ENCODE measurements at regions not wholly inside any gene's neighbourhood (a gene's known extent, or its start where the extent isn't known, plus 50 kb on each side); places are given as distances from the start of the nearest gene placed in this dataset.

DNA sequence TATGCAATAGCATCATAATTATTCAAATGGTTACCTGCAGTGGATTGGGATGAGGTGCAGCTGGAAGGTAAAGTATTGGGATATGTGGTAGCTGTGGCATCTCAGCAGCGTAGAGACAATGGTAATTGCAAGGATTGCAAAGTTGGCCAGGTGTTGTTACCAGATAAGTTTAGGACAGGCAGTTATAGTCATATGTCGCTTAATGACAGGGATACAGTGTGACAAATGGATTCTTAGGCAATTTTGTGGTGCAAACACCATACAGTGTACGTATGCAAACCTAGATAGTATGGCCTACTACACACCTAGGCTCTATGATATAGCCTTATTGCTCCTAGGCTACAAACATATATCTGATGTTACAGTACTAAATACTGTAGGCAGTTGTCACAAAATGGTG, 163.5 kb upstream of the LYZL2 start:
- DNase-seq: no peak

DNA sequence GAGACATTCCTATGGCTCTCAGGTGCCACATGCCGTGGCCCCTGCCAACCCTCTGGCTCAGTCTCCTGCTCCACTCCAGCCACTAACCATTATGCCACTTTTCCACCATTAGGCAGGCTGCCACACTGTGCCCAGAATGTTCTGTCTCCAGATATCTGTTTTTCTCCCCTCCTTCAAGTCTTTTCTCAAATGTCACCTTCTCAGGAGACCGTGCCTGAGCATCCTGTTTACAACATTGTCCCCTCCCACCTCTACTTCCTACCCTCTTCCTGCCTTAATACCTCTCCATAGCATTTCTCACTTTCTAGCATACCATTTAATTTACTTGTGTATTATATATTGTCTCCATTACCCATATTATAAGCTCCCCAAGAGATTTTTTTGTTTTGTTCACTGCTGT, 162.5 kb upstream of the LYZL2 start:
- no peak for DNase-seq

DNA sequence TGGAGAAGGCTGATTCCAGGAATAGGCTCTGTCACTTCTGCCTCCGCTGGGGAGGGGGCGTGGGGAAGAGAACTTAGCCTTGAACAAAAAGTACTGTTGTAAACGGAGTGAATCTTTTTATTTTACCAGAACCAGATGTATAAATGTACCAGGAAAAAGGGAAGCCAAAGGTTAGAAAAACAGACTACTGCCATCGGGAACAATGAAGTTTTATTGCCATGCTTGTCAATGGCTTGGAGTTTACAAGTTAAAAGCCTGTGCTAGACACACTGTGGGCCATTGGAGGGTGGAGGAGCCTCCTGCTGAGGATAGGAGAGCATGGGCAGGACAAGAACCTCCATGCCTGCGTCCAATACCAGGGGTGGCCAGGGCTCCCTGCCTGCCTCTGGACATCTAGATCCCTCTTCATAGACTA, 161.7 kb upstream of the LYZL2 start:
- DNase-seq: no peak

DNA sequence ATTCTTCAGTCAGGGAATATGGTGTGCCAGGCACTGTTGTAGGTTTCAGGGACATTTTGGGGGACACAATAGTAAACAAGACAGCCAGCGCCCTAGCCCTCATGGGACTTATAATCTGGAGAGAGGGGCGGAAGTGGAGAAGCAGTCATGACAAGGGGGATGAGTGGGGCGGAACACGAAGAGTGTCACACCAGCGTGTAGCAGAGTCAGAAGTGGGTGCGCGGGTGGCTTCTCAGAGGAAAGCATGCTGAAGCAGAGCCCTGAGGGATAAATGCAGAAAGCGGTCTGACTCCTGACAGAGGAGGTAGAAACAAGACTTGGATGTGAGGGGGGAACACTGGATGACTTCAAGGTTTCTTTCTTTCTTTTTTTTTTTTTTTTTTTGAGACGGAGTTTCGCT, 160.3 kb upstream of the LYZL2 start:
- no peak for DNase-seq

DNA sequence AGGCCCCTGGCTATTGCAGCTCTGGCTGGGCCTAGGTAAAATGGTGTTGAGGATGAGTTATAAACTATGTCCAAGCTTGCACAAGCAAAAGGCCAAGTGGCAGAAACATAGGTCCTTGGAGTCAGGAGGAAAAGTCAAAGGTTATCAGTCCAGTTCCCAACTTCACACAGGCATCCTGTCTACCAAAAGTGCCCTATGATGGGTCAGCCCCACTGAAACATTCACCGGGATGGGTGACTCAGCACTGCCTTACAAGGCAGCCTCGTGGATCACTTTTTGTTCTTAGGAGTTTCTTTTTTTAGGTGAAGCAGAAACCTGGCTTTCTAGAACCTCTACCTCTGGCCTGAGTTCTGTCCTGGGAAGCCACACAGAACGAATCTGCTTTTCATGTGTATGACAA, 158.8 kb upstream of the LYZL2 start:
- no peak for DNase-seq

DNA sequence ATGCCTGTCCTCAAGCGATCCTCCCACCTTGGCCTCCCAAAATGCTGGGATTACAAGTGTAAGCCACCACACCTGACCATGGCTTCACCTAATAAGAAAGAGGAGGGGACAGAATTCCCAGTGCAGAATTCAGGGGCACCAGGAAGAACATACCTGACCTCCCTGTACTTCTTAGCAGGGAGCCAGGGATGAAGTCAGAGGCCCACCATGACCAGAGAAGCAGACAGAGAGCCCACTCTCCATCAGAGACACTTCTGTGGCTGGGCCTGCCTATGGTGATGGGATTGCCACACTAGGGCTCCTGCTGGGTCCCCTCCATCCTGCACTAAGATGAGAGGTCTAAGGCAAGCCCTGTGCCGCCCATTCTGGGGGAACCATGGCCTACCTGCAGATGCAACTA, 157.4 kb upstream of the LYZL2 start:
- no peak for DNase-seq

DNA sequence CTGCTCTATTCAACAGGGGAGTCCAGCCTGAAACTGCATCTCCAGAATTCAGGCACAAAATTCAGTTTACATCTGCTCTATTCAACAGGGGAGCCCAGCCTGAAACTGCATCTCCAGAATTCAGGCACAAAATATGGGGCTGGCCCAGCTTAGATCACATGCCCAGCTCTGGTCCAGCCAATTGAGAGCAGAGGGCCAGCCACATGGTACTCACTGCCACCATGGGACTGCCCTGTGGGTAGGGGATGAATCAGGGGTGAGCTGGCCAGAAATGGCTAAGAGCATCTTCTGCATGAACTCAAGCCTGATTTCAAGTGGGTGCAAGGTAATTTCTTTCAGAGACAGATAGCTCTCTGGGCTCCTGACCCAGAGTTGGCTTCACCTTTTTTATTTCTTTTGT, 156.6 kb upstream of the LYZL2 start:
- DNase-seq: no peak

DNA sequence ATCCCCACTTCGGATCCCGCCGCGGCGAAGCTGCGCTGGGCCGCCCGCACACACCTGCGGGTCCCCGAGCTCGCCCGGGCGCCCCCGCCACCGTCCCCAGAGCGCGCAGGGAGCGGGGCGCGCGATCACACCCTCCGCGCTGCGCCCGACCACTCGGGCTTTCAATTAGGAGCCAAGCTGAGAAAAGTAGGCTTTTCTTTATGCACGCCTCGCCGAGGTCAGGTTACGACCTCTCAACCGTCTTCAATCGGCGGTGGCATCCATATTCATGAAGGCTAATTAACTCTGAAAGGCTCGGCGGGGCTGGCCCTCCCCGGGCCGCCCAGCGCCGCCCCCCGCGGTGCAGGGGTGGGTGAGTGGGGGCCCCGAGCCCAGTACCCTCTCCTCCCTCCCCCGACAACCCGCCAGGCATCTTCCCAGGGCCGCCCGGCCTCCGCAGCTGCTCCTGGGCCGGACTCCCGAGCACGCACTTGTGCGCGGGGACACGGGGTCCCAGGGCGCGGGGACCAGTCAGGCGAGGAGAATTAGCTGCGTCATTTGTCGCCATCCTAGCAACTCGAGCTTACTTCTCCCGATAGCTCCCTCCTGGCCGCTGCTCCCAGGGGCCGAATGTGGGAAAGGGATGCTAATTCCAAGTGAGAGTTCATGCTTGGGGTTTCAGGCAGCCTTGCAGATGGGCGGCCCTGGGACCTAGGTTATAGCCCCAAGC, 155.5 kb upstream of the LYZL2 start:
- peak; percentile 66 for DNase-seq

DNA sequence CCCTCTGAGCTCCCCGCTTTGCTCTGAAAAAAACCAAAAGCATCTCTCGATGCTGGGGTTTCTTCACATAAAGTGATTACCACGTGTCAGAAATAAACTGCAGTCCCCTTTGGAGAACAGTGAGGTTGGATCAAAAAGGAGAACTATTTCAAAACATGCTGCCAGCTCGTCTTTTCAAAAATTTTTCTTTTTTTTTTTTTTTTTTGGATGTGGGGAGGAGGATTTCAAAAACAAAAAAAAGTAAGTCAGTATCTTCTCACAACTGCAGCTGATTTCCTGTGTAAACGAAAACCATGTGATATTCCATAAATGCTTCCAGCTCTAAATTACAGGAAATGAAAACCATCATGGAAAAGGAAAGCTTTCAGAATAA, 155.0 kb upstream of the LYZL2 start:
- DNase-seq: peak; percentile 34

DNA sequence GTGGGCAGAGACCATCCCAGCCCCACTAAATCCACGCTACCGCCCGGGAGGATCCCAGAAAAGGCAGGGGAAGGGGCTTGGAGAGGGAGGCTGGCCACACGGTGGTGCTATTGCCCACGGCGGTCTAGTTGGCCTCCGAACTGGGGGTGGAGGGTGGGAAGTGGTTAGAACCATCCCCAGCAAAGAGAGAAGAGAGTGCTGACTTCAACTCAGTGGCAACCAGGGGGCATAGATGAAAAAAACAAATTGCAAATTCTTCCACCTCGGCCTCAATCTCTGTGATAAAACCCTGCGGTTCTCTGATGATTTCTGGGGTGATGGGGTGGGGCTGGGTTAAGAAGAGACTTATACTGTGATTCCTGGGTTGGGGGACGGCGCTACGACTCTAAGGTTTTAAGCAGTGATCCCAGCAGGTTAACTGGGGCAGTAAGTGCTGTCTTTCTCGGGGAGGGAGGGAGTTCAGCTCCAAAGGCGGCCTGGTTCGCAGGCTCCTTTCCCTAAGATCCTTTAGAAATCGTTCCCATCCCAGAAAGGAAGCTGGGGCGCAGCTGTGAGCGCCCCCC, 154.5 kb upstream of the LYZL2 start:
- peak; percentile 59 for DNase-seq

DNA sequence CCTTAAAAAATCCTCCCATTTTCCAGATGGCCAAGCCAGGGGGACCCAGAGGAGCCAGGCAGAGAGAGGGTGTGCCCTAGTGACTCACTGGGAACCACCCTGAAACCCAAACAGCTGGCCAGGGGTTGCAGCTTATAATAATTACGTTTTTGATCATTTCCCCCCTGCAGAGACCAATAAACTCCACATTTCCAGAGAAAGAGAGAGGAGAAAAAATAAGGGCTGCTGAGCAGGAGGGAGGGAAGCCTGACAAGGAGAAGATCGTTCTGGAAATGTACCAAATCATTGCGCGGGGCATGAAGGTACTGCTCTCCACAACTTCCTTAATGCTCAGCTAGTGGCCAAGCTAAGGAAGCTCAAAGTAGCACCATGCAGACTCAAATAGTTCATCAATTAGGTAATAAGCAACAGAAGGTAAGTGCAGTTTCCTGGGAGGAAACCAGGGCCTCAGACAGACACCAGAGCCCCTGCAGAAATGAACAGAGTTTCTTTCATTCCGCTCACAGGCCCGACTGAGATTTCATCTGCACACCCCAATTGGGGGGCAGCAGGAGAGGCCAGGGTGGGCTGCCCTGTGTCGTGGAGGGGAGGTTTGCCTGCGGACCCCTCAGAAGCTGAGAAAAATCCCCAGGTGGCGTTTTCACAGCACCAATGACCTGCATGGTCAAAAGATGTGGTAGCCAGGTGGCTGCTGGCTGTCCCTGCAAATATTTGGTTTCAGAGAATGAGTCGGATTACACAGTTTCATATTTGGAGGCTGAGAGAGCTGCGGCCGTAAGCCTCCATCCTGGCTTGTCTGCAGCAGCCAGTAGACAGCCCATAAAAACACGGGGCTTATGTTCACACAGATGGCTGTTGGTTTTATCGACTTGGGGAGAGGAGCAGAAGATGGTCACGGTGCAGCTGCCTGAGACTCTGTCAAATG, 153.2 kb upstream of the LYZL2 start:
- DNase-seq: no peak

DNA sequence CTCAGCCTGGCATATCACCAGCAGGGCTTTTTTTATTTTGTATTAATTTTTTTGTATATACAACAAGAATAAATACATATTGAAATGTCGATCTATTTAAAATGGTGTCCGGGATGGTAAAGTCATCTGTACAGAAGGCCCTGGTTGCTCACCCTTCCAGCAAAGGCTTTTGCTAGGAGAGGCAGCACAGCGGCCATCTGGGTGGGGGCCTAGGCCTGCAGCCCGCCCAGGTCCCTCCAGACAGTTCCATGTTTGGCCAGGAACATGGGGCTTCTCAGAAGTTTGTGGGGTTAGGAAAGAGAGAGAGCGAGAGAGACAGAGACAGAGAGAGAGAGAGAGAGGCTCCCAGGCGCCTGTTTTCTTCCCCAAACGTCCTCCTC, 152.6 kb upstream of the LYZL2 start:
- no peak for DNase-seq

DNA sequence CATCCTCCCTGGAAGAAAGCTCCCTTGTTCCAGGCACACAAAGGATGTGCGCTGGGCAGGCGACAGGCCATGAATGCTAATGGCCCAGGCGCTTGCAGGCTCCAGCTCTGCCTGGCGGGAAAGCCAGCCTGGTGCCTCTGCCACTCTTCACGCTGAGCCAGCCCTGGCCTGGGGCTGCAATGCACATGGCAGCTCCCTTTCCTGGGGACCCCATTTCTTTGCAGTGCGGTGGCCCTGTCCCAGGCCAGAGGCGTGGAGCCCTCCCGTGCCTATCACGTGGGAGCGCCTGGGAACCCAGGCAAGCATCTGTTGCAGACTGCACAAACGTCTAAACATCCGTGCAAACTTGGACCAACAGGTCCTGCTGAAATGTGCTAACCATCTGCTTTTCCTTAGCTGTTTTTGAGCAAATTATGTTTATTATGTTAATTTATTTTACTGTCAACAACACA, 152.1 kb upstream of the LYZL2 start:
- no peak for DNase-seq

DNA sequence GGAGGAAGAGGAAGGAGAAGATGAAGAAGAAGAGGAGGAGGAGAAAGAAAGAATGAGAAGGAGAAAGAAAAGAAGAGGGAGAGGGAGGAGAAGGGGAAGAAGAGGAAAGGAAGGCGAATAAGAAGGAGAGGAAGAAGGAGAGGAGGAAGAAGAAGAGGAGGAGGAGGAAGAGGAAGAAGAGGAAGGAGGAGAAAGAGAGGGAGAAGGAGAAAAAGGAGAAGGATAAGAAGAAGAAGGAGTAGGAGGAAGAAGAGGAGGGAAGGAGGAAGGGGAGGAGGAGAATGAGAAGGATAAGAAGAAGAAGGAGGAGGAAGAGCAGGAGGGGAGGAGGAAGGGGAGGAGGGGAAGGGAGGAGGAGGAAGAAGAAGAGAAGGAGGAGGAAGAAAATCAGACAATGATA, 149.2 kb upstream of the LYZL2 start:
- DNase-seq: no peak

DNA sequence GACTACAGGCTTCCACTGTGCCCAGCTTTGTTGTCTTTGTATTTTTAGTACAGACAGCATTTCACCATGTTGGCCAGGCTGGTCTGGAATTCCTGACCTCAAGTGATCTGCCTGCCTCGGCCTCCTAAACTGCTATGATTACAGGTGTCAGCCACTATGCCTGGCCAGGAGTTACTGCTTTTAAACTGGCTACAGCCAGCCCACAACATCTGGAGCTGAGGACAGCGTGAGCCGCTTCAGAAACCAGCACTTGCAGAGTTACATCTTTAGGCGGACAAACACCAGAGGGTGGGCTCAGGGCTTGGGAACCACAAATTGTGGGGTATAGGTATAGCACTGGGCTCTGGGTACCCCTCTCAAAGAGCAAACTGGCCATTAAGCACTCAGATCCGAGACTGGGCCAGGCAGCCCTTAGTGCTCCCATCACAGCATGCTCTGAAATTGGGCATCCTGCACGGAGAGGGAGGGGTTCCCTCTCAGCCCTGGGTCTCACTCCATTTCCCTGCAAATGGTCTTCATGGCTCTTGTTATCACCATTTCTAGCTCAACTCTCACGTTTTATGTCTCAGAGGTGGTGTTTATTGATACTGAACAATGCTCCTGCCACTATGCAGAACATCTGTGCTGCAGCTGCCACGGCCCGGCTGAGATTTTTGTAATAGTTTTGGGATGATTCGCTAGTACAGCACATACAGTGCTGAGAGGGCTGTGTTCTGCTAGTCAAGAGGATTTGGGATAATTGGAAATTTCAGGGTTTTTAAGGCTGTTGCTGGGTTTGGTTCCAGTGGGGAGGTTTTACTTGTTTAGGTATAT, 146.4 kb upstream of the LYZL2 start:
- no peak for DNase-seq

DNA sequence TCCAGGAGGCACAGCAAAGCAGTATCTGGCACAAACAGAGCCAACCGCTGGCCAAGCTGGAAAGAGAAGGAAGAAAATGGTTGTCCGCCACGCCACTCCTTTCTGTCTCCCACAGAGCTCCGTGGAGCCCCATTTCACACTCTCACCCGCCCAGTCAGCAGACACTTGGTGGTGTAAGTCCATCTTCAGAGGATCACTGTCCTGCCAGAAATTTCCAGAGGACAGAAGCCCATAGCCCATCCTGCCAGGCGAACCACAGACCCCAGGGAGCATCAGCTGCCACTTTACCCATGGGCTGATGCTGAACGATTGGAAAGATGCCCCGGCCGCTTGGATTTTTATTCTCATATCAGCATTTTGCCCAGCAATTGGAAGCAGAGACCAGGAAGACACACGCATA, 144.7 kb upstream of the LYZL2 start:
- no peak for DNase-seq

DNA sequence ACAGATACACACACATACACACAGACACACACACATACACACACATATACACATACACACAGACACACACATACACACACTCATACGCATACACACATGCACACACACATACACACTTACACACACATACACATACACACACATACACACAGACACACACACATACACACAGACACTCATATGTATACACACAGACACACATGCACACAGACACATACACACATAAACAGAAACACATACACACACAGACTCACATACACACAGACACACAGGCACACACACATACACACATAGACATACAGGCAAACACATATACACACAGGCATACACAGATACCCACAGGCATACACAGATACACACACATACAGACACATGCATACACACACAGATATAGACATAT, 143.9 kb upstream of the LYZL2 start:
- no peak for DNase-seq

DNA sequence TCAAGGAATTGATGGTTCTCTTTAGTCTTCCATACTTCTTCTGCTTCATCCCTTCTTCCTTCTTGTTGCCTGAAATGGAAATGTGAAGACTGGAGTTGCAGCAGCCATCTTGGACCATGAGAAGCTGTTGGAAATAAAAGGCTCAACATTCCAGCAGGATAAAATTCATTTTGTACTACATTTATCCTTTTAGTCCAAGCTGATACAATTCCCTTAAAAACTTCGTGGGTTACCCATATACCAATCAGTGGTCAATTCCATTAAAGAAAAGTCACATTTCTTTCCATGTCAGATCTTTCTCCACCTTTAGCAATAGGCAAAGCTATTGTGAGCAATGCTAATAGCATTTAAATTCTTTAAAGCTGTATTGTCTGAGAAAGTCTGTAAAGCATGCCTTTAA, 141.3 kb upstream of the LYZL2 start:
- no peak for DNase-seq

DNA sequence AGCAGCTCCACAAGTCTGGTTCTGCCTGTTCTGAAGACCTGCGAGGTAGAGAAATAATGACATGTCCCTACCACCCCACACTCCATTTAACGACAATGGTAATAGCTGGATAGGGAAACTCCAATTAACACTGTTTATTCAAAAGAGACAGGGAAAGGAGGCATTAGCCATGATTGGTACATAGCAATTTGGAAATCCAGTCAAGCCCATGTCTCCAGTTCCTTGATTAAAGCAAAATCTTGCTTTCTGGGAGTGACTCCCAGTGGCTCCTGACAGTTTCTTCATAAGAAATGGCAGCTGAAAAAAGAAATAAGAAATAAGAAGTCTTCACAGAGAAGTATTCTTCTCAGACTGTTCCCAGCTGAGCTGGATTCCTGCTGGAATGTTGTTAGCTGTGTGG, 140.7 kb upstream of the LYZL2 start:
- DNase-seq: no peak

DNA sequence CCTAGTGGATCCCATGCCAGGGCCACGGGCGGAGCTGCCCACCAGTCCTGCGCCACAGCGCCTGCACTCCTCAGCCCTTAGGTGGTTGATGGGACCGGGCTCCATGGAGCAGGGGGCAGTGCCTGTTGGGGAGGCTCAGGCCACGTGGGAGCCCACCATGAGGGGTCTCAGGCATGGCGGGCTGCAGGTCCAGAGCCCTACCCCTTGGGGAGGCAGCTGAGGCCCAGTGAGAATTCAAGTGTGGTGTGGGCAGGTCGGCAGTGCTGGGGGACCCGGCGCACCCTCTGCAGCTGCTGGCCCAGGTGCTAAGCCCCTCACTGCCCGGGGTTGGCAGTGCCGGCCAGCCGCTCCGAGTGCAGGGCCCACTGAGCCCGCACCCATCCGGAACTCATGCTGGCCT, 139.8 kb upstream of the LYZL2 start:
- DNase-seq: no peak

DNA sequence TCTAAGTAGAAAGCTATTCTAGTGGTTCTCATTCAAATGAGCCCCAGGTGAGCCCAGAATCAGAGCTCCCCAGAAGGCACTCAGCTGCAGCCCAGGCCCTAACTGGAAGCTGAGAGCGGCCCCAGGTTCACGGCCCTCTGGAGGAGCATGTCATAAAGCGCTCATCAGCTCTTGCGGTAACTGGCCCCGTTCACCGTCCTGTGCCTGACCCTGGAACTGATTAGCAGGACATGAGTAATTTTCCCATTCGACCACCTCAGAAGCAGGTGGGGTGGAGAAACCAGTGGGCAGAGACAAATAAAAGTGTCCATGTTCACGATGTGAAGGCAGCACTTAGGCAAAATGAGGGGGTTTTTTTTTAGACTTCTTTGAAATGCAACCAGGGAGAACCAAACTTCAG, 136.1 kb upstream of the LYZL2 start:
- DNase-seq: no peak

DNA sequence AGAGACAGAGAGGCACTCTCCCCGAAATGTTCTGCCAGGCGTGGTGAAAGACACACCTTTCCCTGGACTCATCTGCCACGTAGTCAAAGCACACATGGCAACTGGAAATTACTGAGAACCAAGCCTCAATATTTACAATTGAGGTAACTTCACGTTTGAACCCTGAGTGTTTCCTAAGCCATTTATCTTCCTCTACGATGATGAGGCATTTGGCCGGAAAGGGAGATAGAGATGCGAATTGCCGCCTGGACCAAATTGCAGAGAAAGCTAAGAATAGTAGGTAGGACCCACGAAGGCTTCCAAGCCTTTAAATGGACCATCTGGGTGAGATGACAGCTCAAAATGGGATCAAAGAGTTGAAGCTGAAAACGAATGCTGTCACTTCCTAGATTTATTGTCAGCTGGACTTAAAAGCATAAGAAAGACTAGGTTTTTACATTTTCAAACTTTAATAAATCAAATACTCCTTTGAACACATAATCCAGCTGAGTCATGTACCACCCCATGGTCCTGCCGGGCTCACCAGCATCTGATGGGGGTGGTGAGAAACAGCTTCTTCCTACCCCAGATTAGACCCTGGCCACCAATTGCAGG, 135.6 kb upstream of the LYZL2 start:
- no peak for DNase-seq

DNA sequence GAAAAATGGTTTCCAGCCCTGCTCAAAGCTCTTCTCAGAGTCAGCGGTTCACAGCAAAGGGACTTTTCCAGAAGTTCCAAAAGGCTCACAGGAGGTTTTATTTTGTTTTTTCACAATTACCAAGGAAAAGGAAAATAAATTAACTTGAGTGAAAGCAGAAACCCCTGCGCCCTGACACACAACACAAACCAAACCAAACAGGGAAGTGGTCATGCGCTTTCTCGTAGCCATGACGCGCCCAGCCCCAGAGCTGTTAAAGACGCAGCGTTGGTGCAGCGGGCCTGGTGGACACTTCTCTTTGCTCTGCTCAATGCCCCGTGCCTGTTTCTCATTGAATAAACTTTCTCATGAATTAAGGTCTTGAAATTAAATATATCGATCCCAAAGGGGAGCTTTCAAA, 134.4 kb upstream of the LYZL2 start:
- no peak for DNase-seq
